Natural killer cell (primary cell): ENCODE measurements at regions not wholly inside any gene's neighbourhood (a gene's known extent, or its start where the extent isn't known, plus 50 kb on each side); places are given as distances from the start of the nearest gene placed in this dataset.

Experiments
- ATAC-seq, 3 donors: fragments of 150-1000 bp in 2 of 3; fragments of 200-7000 bp in 1 of 3; cut with Tn5 transposase; 1 replicate in 1 of 3; 2 replicates in 2 of 3; pipeline ENCODE4 v1.10.0; 2021; ENCODE audit warnings: mild to moderate bottlenecking in 2 of 3, moderate library complexity in 2 of 3
- DNase-seq, 2 donors: peaks; one replicate each; pipeline versions ENCODE4 v3.0.0 to v3.0.0-alpha.2; 2013 to 2021; ENCODE audit warnings: mixed read lengths in 1 of 2
- H3K27ac ChIP-seq: one replicate; pipeline ENCODE4 v1.5.1; 2013; ENCODE audit warnings: mild to moderate bottlenecking, low read length
- H3K27me3 ChIP-seq: one replicate; pipeline ENCODE4 v1.6.1; 2013; ENCODE audit warnings: low read length; ENCODE audit not compliant: control insufficient read depth, insufficient read depth
- H3K36me3 ChIP-seq: one replicate; pipeline ENCODE4 v1.6.1; 2013; ENCODE audit warnings: low read length; ENCODE audit not compliant: control insufficient read depth, insufficient read depth
- H3K4me1 ChIP-seq: one replicate; pipeline ENCODE4 v1.6.1; 2013; ENCODE audit warnings: low read length; ENCODE audit not compliant: control insufficient read depth, insufficient read depth
- H3K4me3 ChIP-seq: one replicate; pipeline ENCODE4 v1.5.1; 2013; ENCODE audit warnings: low read length
- H3K9me3 ChIP-seq: one replicate; pipeline ENCODE4 v1.6.1; 2013; ENCODE audit warnings: low read length; ENCODE audit not compliant: control insufficient read depth, insufficient read depth
- H3K27ac Mint-ChIP-seq, 2 donors: one replicate each; pipeline ENCODE4 v1.8.0; 2022; ENCODE audit warnings: mild to moderate bottlenecking in 2 of 2, mixed read lengths in 2 of 2, moderate library complexity in 1 of 2
- H3K27me3 Mint-ChIP-seq, 2 donors: one replicate each; pipeline ENCODE4 v1.8.0; 2022; ENCODE audit warnings: low read depth in 2 of 2, mixed read lengths in 2 of 2
- H3K36me3 Mint-ChIP-seq: one replicate; pipeline ENCODE4 v1.8.0; 2022; ENCODE audit warnings: mixed read lengths
- H3K4me1 Mint-ChIP-seq, 2 donors: one replicate each; pipeline ENCODE4 v1.8.0; 2022; ENCODE audit warnings: mixed read lengths in 2 of 2
- H3K4me3 Mint-ChIP-seq: one replicate; pipeline ENCODE4 v1.8.0; 2022; ENCODE audit warnings: mild to moderate bottlenecking, moderate library complexity, mixed read lengths
- H3K9me3 Mint-ChIP-seq, 2 donors: one replicate each; pipeline ENCODE4 v1.8.0; 2022; ENCODE audit warnings: mixed read lengths in 2 of 2
- CTCF ChIP-seq: fragments of 200-600 bp; IDR thresholded peaks from one replicate; pipeline ENCODE4 v1.8.0; 2022; ENCODE audit warnings: antibody characterized with exemption
- WGBS: methylation state at CpG from one replicate; pipeline ENCODE4 v1.1.7; 2013; ENCODE audit warnings: missing lambda C conversion rate; ENCODE audit not compliant: insufficient coverage; 5-methylcytosine and 5-hydroxymethylcytosine counted together
- intact Hi-C: fragments of 100-400 bp; cut with micrococcal nuclease; formaldehyde crosslinking; loops from one replicate; pipeline ENCODE4 v1.14.2; 2022

GRCh38 chr17:79470754-79471153, 140.1 kb downstream of the RBFOX3 start:
- Mint-ChIP-seq H3K4me1 (peaks cover 0 to 19% of the 10 kb centered on the region in 2 donors), H3K9me3 (no peaks in the 10 kb centered on the region), H3K27ac (no peak overlapping the region), H3K4me3 (no peak overlapping the region), H3K27me3 (peaks cover 0 to 2% of the 10 kb centered on the region in 2 donors), H3K36me3 (no peaks in the 10 kb centered on the region)
- ATAC-seq = no peak
- no peak for DNase-seq
- no peak overlapping the region for H3K27ac ChIP-seq
- TF ChIP-seq CTCF = no peak
- H3K27me3 ChIP-seq = peaks cover 2% of the 10 kb centered on the region
- intact Hi-C loops = no loop called here
- H3K4me1 ChIP-seq = no peaks in the 10 kb centered on the region
- no peaks in the 10 kb centered on the region for H3K36me3 ChIP-seq
- H3K4me3 ChIP-seq = no peak overlapping the region
- WGBS = 79% methylated on average over 4 of the region's 4 CpGs
- H3K9me3 ChIP-seq = no peaks in the 10 kb centered on the region

- intact Hi-C loops = no loop called here
- no peaks in the 10 kb centered on the region for H3K36me3 ChIP-seq
- no peaks in the 10 kb centered on the region for H3K27me3 ChIP-seq
- Mint-ChIP-seq H3K36me3 (no peaks in the 10 kb centered on the region), H3K9me3 (no peaks in the 10 kb centered on the region), H3K27me3 (no peaks in the 10 kb centered on the region), H3K4me1 (peaks cover 0 to 10% of the 10 kb centered on the region in 2 donors), H3K27ac (no peak overlapping the region), H3K4me3 (no peak overlapping the region)
- DNase-seq (no peak), ATAC-seq (no peak)
- H3K4me1 ChIP-seq = no peaks in the 10 kb centered on the region
- 93% methylated on average over 13 of the region's 13 CpGs for WGBS
- TF ChIP-seq CTCF = no peak
- H3K4me3 ChIP-seq = no peak overlapping the region
- H3K9me3 ChIP-seq = no peaks in the 10 kb centered on the region
- H3K27ac ChIP-seq = no peak overlapping the region
Measured at GRCh38 chr17:79469646-79470045, 141.2 kb downstream of the RBFOX3 start.

GRCh38 chr17:79468183-79468944, 142.5 kb downstream of the RBFOX3 start:
- H3K9me3 Mint-ChIP-seq = no peaks in the 10 kb centered on the region
- intact Hi-C loops = no loop called here
- DNase-seq = no peak
- Histone ChIP-seq H3K4me3 (no peak overlapping the region), H3K36me3 (no peaks in the 10 kb centered on the region), H3K27me3 (no peaks in the 10 kb centered on the region), H3K27ac (no peak overlapping the region), H3K4me1 (no peaks in the 10 kb centered on the region), H3K9me3 (no peaks in the 10 kb centered on the region)
- H3K27me3 Mint-ChIP-seq = no peaks in the 10 kb centered on the region
- no peak for TF ChIP-seq CTCF
- peaks cover 0 to 8% of the 10 kb centered on the region in 2 donors for H3K4me1 Mint-ChIP-seq
- no peak overlapping the region for H3K27ac Mint-ChIP-seq
- 86% methylated on average over 5 of the region's 5 CpGs for WGBS
- no peaks in the 10 kb centered on the region for H3K36me3 Mint-ChIP-seq
- H3K4me3 Mint-ChIP-seq = no peak overlapping the region
- no peak for ATAC-seq
